ENCODE measurements at regions not wholly inside any gene's neighbourhood (a gene's known extent, or its start where the extent isn't known, plus 50 kb on each side); places are given as distances from the start of the nearest gene placed in this dataset.

DNA sequence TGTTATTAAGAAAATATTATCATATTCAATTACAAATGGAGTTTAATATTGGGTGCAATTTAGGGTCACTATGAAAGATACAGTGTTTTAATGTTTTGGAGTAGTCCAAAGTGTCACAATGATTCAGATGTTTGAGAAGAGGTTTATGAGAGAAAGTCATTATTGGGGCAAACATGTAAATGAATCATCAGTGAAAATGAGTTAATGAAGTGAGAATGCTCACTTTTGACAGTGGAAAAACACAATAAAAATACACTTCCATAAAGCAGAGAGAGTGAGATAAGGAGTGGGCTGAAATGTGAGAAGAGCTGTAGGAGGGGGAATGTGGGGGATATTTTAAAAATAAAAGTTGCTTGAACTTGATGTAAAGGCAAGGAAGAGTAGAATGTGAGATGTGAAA lies 957.1 kb downstream of the PCDH18 start:
- no peak overlapping the region for H3K27ac ChIP-seq (replicated peaks)
- DNase-seq (ENCODE audit: low read depth in 1 of 2, low spot score in 1 of 2), result no peak
- no peaks in the 10 kb centered on the region for H3K27me3 ChIP-seq (ENCODE audit: insufficient read depth, poor library complexity, severe bottlenecking)
- H3K4me3 ChIP-seq (replicated peaks; ENCODE audit: insufficient read depth, low read length), result no peak overlapping the region
- TF ChIP-seq, protein P1, sequence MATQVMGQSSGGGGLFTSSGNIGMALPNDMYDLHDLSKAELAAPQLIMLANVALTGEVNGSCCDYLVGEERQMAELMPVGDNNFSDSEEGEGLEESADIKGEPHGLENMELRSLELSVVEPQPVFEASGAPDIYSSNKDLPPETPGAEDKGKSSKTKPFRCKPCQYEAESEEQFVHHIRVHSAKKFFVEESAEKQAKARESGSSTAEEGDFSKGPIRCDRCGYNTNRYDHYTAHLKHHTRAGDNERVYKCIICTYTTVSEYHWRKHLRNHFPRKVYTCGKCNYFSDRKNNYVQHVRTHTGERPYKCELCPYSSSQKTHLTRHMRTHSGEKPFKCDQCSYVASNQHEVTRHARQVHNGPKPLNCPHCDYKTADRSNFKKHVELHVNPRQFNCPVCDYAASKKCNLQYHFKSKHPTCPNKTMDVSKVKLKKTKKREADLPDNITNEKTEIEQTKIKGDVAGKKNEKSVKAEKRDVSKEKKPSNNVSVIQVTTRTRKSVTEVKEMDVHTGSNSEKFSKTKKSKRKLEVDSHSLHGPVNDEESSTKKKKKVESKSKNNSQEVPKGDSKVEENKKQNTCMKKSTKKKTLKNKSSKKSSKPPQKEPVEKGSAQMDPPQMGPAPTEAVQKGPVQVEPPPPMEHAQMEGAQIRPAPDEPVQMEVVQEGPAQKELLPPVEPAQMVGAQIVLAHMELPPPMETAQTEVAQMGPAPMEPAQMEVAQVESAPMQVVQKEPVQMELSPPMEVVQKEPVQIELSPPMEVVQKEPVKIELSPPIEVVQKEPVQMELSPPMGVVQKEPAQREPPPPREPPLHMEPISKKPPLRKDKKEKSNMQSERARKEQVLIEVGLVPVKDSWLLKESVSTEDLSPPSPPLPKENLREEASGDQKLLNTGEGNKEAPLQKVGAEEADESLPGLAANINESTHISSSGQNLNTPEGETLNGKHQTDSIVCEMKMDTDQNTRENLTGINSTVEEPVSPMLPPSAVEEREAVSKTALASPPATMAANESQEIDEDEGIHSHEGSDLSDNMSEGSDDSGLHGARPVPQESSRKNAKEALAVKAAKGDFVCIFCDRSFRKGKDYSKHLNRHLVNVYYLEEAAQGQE (IDR thresholded peaks at IDR 0.05; ENCODE audit: insufficient replicate concordance, low read depth), result no peak
- no peak for TF ChIP-seq SPI1 (IDR thresholded peaks at IDR 0.05; ENCODE audit: borderline replicate concordance, low read depth)
- TF ChIP-seq GABPA (IDR thresholded peaks at IDR 0.05; ENCODE audit: low read depth), result no peak
- TF ChIP-seq POLR2AphosphoS5 (IDR thresholded peaks at IDR 0.05; ENCODE audit: low read depth), result no peak
- TF ChIP-seq, protein P2, sequence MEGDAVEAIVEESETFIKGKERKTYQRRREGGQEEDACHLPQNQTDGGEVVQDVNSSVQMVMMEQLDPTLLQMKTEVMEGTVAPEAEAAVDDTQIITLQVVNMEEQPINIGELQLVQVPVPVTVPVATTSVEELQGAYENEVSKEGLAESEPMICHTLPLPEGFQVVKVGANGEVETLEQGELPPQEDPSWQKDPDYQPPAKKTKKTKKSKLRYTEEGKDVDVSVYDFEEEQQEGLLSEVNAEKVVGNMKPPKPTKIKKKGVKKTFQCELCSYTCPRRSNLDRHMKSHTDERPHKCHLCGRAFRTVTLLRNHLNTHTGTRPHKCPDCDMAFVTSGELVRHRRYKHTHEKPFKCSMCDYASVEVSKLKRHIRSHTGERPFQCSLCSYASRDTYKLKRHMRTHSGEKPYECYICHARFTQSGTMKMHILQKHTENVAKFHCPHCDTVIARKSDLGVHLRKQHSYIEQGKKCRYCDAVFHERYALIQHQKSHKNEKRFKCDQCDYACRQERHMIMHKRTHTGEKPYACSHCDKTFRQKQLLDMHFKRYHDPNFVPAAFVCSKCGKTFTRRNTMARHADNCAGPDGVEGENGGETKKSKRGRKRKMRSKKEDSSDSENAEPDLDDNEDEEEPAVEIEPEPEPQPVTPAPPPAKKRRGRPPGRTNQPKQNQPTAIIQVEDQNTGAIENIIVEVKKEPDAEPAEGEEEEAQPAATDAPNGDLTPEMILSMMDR (IDR thresholded peaks at IDR 0.05; ENCODE audit: insufficient read depth, low read length), result no peak

DNA sequence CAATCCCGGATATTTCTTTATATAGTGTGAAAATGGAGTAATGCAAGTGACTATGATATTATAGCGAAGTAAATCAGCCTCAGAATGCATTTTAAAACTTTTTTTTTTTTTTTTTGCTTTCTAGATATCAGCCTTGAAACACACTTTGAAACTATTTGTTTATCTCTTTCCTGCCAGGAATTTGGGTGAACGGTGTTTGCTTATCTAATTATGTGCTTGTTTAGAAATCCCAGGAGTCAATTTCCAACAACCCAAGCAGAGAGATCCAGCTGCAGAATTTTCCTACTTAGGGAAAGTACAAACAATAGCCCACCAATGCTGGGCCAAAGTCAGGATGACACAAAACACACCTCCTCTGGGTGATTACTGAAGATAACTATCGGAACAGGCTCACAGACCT lies 958.8 kb downstream of the PCDH18 start:
- H3K4me3 ChIP-seq (replicated peaks; ENCODE audit: insufficient read depth, low read length), result no peak overlapping the region
- no peaks in the 10 kb centered on the region for H3K27me3 ChIP-seq (ENCODE audit: insufficient read depth, poor library complexity, severe bottlenecking)
- no peak overlapping the region for H3K27ac ChIP-seq (replicated peaks)
- TF ChIP-seq, protein P2 (IDR thresholded peaks at IDR 0.05; ENCODE audit: insufficient read depth, low read length), result no peak
- TF ChIP-seq SPI1 (IDR thresholded peaks at IDR 0.05; ENCODE audit: borderline replicate concordance, low read depth) (no peak), GABPA (IDR thresholded peaks at IDR 0.05; ENCODE audit: low read depth) (no peak), POLR2AphosphoS5 (IDR thresholded peaks at IDR 0.05; ENCODE audit: low read depth) (no peak)
- TF ChIP-seq, protein P1 (IDR thresholded peaks at IDR 0.05; ENCODE audit: insufficient replicate concordance, low read depth), result no peak
- no peak for DNase-seq (ENCODE audit: low read depth in 1 of 2, low spot score in 1 of 2)

DNA sequence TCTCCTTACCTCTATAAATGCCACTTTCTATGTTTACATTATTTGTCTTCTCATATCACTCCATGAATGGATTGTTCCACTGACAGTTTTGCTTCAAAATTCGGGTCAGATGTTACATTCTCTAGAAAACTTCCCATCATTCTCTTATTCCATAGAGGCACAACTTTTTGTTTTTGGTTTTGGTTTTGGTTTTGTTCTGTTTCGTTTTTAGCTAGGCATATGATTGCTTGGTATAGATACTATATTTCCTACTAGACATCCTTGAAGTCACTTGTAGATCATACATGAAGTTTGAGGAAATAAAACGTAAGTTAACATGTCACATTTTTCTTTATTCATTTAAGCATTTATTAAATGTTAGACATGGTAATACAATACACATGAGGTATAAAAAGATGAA lies 961.0 kb downstream of the PCDH18 start:
- no peak overlapping the region for H3K27ac ChIP-seq (replicated peaks)
- no peak for DNase-seq (ENCODE audit: low read depth in 1 of 2, low spot score in 1 of 2)
- no peak overlapping the region for H3K4me3 ChIP-seq (replicated peaks; ENCODE audit: insufficient read depth, low read length)
- no peaks in the 10 kb centered on the region for H3K27me3 ChIP-seq (ENCODE audit: insufficient read depth, poor library complexity, severe bottlenecking)
- TF ChIP-seq, protein P2 (IDR thresholded peaks at IDR 0.05; ENCODE audit: insufficient read depth, low read length), result no peak
- TF ChIP-seq POLR2AphosphoS5 (IDR thresholded peaks at IDR 0.05; ENCODE audit: low read depth) (no peak), GABPA (IDR thresholded peaks at IDR 0.05; ENCODE audit: low read depth) (no peak), SPI1 (IDR thresholded peaks at IDR 0.05; ENCODE audit: borderline replicate concordance, low read depth) (no peak)
- TF ChIP-seq, protein P1 (IDR thresholded peaks at IDR 0.05; ENCODE audit: insufficient replicate concordance, low read depth), result no peak

Measured in HL-60 (cell line).